Neuron (in vitro differentiated cells): ENCODE measurements at regions not wholly inside any gene's neighbourhood (a gene's known extent, or its start where the extent isn't known, plus 50 kb on each side); places are given as distances from the start of the nearest gene placed in this dataset.

Experiments
- H2AFZ ChIP-seq: one replicate; pipeline ENCODE4 v1.6.1; 2013; ENCODE audit warnings: low read depth, mild to moderate bottlenecking, inconsistent platforms, low read length, moderate library complexity
- H3K27me3 ChIP-seq: one replicate; pipeline ENCODE4 v1.6.1; 2013; ENCODE audit warnings: low read length; ENCODE audit not compliant: insufficient read depth
- H3K36me3 ChIP-seq: one replicate; pipeline ENCODE4 v1.6.1; 2013; ENCODE audit warnings: low read length; ENCODE audit not compliant: insufficient read depth
- H3K4me1 ChIP-seq: one replicate; pipeline ENCODE4 v1.6.1; 2013; ENCODE audit warnings: low read length; ENCODE audit not compliant: insufficient read depth
- H3K4me3 ChIP-seq: 2 replicates; pipeline ENCODE4 v1.5.1; 2013; ENCODE audit warnings: mild to moderate bottlenecking, low read length, moderate library complexity
- H3K9me3 ChIP-seq: one replicate; pipeline ENCODE4 v1.6.1; 2013; ENCODE audit warnings: low read length

DNA sequence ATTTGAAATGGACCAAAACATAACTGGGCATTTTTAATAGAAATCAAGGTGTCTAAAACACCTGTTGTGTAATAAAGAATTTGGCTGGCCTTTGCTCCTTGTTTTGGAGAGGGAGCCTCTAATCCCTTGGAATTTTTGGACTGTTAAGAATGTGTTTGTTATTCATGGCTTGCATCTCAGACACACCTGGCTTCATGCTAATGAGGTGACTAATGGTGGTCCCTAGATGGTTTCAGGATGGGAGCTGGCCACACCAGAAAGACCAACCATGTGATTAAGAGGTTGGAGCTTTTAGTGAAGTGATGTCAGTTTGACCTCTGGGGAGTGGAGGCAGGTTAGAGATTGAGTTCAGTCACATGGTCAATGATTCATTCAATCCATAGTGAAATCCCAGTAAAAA is 328.4 kb downstream of the DHX35 start:
- Histone ChIP-seq H3K4me3 (no peak overlapping the region), H3K36me3 (no peaks in the 10 kb centered on the region), H2AFZ (no peak overlapping the region), H3K9me3 (no peaks in the 10 kb centered on the region), H3K27me3 (no peaks in the 10 kb centered on the region), H3K4me1 (no peaks in the 10 kb centered on the region)

DNA sequence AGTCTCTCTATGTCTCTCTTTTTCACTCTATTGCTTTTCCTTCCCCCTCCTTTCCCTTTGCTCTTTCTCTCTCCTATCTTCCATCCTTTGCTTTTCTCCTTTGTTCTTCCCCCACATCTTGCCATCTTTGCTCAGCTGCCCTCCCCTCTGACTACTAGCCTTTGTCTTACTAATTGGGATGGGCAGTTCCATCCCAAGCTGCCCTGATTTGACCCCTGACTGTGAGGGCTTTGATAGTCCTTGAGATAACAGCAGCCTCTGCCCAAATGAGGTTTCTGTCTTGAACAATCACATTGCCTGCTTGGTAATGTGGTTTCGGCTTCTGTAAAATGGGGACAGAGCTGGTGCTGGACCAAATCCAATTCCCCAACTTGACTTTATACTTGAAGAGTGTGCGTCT is 327.7 kb downstream of the DHX35 start:
- Histone ChIP-seq H3K4me1 (no peaks in the 10 kb centered on the region), H3K9me3 (no peaks in the 10 kb centered on the region), H2AFZ (no peak overlapping the region), H3K27me3 (no peaks in the 10 kb centered on the region), H3K36me3 (no peaks in the 10 kb centered on the region), H3K4me3 (no peak overlapping the region)

DNA sequence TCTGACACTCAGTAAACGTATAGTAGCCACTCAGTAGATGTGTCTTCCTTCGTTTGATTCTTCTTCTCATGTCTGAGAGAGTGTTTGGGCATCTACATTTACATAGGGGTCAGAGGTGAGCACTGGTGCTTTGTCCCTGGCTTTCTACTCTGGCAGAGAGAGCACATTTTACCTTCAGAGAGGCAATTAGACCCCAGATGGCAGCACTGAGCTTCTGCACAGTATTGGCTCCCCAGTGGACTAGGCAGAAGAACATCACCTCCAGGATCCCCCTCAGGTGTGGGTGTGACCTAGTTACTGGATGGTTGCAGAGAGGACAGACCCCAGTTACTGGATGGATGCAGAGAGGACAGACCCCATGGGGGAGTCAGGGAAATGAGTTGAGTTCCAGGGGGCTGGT is 327.2 kb downstream of the DHX35 start:
- Histone ChIP-seq H3K4me3 (no peak overlapping the region), H3K9me3 (no peaks in the 10 kb centered on the region), H2AFZ (no peak overlapping the region), H3K36me3 (no peaks in the 10 kb centered on the region), H3K4me1 (no peaks in the 10 kb centered on the region), H3K27me3 (no peaks in the 10 kb centered on the region)

DNA sequence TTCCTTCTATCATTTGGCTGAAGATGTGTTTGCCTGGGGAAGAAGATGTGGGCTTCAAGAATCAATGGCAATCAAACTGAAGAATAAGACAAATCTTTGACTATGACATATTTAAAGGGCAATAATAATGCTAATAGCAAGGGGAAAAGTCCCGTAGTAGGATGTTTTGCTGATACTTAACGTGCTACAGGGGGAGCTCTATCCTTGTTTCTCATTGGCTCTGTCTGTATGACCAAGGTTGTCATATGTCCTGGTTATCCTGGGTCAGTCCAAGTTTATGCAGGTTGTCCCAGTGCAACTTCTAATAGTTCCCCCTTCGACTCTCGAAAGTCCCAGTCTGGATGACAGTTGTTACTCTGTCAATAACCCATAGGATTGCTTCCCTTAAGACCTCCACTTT is 321.3 kb downstream of the DHX35 start:
- H2AFZ ChIP-seq, result no peak overlapping the region
- H3K4me1 ChIP-seq, result no peaks in the 10 kb centered on the region
- H3K27me3 ChIP-seq, result no peaks in the 10 kb centered on the region
- H3K36me3 ChIP-seq, result no peaks in the 10 kb centered on the region
- no peak overlapping the region for H3K4me3 ChIP-seq
- no peaks in the 10 kb centered on the region for H3K9me3 ChIP-seq

DNA sequence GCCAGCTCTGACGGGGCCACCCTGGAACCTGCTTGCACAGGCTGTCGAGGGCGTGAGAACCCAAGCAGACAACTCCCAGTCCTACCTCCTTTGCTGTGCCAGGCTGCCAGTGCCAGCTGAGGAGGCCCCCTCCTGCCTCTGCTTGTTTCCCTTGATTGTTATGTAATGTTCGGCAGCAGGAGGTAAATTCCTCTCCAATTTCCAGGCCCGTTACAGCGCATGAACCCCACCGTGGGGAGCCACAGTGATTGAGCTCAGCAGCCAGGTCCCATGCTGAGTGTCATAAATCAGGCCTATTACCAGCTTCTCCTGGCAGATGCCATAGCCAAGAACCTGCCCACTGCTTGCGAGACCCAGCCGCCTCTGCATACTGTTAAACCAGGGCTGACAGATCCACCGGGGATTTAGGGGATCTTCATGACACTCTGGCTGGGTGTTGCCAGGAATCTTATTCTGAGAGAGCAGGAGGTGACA is 320.5 kb downstream of the DHX35 start:
- Histone ChIP-seq H3K4me1 (no peaks in the 10 kb centered on the region), H2AFZ (no peak overlapping the region), H3K27me3 (no peaks in the 10 kb centered on the region), H3K9me3 (no peaks in the 10 kb centered on the region), H3K4me3 (no peak overlapping the region), H3K36me3 (no peaks in the 10 kb centered on the region)

DNA sequence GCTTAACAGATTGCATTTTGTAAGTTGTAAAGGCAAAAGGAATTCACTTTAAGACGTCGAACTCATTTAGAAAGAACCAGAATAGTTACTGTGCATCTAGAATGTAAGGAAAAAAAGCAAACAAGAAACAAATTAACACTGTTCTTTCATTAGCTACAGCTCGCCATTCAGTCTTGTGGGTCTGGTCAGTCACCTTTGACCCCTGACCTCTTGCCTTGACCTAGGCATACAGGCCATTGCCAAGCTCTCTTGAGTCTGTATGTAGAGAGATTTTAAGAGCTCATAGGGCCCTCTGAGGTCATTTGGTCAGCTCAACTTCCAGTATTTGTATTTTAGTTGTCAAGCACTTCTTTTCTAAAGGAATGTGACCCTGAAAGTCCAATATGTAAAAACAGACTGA is 318.7 kb downstream of the DHX35 start:
- H3K4me3 ChIP-seq, result no peak overlapping the region
- H3K36me3 ChIP-seq, result no peaks in the 10 kb centered on the region
- no peaks in the 10 kb centered on the region for H3K9me3 ChIP-seq
- H3K27me3 ChIP-seq, result no peaks in the 10 kb centered on the region
- H3K4me1 ChIP-seq, result no peaks in the 10 kb centered on the region
- no peak overlapping the region for H2AFZ ChIP-seq

DNA sequence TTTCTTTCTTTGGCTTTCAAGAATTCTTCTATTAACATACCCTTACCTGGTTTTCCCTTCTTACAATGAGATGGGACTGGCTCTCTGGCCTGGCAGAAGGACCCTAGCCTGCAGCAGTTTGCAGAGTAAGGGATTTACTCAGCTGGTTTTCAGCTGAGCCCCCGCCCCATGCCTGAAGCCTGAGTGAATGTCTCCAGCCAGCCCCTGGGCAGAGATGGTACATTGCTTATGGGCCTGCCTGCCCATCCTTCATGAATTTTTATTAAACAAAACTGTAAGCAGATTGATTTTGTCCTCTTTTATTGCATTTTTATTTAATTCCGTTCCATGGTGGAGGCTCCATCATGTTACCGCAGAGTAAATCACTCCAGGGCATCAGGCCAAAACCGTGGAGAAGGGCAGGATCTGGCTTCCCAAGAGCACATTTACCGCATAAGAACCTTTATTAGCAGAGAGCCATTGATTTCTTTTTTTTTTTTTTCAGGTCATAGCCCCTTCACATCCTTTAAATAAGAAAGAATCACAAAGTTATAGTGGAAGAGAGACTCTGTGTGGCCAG is 316.2 kb downstream of the DHX35 start:
- H3K4me1 ChIP-seq, result no peaks in the 10 kb centered on the region
- H3K4me3 ChIP-seq, result no peak overlapping the region
- no peaks in the 10 kb centered on the region for H3K36me3 ChIP-seq

DNA sequence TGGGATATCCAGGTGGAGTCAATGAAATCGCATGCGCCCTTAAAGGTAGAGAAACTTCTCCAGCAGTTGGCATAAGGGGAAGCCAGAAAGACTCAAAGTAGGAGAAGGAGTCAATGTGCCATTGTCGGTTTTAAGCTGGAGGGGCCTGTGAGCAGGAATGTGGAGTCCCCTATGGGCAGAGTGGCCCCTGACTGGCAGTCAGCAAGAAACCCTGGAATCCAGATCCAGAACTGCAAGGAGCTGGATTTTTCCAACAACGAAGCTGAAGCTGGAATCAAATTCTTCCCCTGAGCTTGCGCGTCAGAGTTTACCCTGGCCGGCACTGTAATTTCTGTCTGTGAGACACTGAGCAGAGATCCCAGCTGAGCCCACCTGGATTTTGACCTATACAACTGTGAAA is 315.0 kb downstream of the DHX35 start:
- H2AFZ ChIP-seq, result no peak overlapping the region
- no peaks in the 10 kb centered on the region for H3K27me3 ChIP-seq
- no peaks in the 10 kb centered on the region for H3K4me1 ChIP-seq
- no peak overlapping the region for H3K4me3 ChIP-seq
- no peaks in the 10 kb centered on the region for H3K9me3 ChIP-seq
- no peaks in the 10 kb centered on the region for H3K36me3 ChIP-seq

More for the DNA sequence above, 316.2 kb downstream of the DHX35 start:
- Histone ChIP-seq H2AFZ (no peak overlapping the region), H3K27me3 (no peaks in the 10 kb centered on the region), H3K9me3 (no peaks in the 10 kb centered on the region)

DNA sequence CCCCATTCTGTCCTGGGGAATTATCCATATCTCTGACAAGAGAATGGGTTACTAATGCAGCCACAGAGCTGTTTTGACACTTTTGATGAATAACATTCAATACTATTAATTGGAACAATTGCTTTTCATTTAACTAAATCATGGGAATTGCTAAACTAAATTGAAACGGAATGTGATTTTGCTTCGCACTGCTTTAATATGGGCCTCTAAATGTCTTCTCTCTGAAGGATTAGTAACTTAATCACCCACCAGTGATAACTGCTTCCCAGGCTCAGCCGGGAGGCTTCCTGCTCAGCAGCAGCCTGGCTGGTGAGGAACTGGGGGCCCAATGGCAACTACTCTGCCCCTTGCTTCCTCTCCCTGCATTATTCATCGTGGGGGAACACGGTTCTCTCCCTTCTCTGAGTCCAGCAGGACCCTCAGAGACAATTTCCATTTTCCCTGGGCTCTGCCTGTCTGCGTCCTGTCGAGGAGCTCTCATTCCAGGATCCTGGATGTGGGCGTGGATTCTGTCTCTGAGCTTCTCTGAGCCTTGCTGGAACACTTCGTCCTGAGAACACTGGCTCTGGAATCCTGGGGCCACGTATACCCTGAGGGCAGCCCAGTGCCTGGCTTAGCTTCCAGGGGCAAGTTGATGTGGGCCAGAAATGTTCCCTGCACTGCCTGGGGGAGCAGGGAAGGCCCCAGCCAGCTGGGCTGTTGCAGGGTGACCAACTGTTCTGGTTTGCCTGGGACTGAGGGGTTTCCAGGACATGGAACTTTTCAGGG is 308.9 kb downstream of the DHX35 start:
- no peaks in the 10 kb centered on the region for H3K36me3 ChIP-seq
- no peak overlapping the region for H2AFZ ChIP-seq
- H3K4me3 ChIP-seq, result no peak overlapping the region

DNA sequence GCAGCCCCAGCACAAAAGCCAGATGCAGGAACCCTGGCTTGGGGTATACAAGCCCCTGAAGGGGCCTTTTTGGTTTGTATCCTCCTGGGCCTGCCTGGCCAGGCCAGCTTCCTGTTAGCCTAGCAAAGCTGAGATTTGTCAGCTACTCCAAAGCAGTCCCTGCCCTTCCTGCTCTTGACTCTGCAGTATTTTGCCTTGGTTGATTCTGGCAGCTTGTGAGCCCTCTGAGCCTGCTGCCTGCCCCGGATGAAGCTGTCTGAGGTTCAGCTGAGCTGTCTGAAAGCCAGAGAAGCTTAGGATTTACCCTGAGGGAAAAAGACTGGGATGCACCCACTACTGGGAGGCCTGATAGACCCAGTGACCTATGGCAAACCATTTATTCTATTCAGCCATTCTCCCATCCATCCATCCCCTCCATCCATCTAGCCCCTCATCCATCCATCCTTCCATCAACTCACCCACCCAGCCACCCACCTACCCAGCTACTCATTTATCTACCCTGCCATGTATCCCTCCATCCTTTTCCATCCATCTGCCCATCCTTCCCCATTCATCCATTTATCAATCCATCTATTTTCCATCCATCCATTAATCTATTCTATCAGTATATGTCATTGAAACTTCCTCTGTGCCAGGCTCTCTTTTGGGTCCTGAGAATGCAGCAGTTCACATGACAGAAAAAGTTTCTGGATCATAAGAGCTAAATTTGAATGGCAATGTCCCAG is 307.5 kb downstream of the DHX35 start:
- no peaks in the 10 kb centered on the region for H3K36me3 ChIP-seq
- H3K9me3 ChIP-seq, result no peaks in the 10 kb centered on the region
- no peak overlapping the region for H2AFZ ChIP-seq
- H3K4me1 ChIP-seq, result no peaks in the 10 kb centered on the region
- H3K4me3 ChIP-seq, result no peak overlapping the region
- H3K27me3 ChIP-seq, result no peaks in the 10 kb centered on the region

More for the DNA sequence above, 308.9 kb downstream of the DHX35 start:
- Histone ChIP-seq H3K9me3 (no peaks in the 10 kb centered on the region), H3K27me3 (no peaks in the 10 kb centered on the region), H3K4me1 (no peaks in the 10 kb centered on the region)

DNA sequence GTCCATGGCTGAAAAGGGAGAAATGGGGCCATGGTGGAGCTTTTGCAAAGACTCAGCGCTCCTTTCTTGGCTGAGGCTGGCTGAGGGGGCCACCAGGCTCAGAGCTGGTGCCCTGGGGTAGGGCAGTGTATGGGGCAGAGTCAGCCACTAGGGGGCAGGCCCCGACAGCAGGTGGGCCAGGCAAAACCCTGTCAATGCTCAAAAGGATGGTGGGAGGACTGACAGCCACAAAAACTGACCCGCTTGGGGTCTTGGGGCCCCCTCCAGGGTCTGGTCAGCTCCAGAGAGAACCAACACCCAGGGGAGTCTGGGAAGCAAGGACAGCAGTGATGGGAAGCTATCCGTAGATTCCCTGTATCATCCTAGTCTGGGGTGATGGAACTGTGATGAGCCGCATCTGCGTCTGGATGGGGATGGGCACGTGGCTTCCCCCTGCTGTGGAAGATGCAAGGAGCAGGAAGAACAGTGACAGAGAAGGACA is 306.9 kb downstream of the DHX35 start:
- no peaks in the 10 kb centered on the region for H3K27me3 ChIP-seq
- no peaks in the 10 kb centered on the region for H3K4me1 ChIP-seq
- no peak overlapping the region for H2AFZ ChIP-seq
- H3K36me3 ChIP-seq, result no peaks in the 10 kb centered on the region
- H3K9me3 ChIP-seq, result no peaks in the 10 kb centered on the region
- no peak overlapping the region for H3K4me3 ChIP-seq

DNA sequence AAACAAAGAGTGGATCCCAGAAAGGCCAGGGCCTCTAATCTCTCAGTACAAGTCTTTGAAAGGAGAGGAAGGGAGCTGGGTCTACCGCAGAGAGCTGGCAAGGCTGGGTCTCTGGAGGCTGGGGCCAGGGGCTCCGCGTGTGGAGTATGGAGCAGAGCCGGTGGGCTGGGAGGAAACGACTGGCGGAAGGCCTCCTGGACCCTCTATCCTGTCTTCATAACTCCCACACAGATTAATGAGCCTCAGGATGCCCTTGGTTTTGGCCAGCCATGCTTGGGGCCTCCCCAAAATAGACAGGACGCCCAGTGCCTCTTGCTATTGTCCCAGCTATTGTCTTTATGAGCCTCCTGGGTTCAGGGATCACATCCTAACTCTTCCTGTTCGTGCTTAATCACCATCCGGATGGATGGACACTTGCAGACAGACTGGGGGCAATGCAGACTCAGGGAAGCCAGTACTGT is 306.4 kb downstream of the DHX35 start:
- Histone ChIP-seq H3K4me3 (no peak overlapping the region), H3K36me3 (no peaks in the 10 kb centered on the region), H2AFZ (no peak overlapping the region), H3K9me3 (no peaks in the 10 kb centered on the region), H3K4me1 (no peaks in the 10 kb centered on the region), H3K27me3 (no peaks in the 10 kb centered on the region)

DNA sequence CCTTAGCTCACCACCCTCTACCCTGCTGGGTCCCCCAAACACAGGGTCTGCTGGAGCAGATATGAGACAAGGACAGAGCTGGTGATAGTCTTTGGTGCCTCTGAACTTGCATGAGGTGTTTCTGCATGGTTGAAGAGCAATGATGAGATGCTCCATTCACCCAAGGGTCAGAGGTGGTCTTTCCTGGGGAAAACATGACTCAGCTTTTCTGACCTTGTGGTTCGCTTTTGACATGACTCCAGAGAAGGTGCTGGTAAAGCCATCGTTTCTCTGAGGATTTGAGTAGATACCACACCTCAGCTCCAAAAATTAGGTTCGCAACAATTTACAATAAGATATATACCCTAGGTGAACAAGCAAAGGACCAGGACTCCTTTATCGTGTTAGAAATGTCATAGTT is 304.8 kb downstream of the DHX35 start:
- H3K27me3 ChIP-seq, result no peaks in the 10 kb centered on the region
- no peaks in the 10 kb centered on the region for H3K36me3 ChIP-seq
- H3K9me3 ChIP-seq, result no peaks in the 10 kb centered on the region
- H2AFZ ChIP-seq, result no peak overlapping the region
- H3K4me3 ChIP-seq, result no peak overlapping the region
- H3K4me1 ChIP-seq, result no peaks in the 10 kb centered on the region
